ENCODE measurements at regions not wholly inside any gene's neighbourhood (a gene's known extent, or its start where the extent isn't known, plus 50 kb on each side); places are given as distances from the start of the nearest gene placed in this dataset.

DNA sequence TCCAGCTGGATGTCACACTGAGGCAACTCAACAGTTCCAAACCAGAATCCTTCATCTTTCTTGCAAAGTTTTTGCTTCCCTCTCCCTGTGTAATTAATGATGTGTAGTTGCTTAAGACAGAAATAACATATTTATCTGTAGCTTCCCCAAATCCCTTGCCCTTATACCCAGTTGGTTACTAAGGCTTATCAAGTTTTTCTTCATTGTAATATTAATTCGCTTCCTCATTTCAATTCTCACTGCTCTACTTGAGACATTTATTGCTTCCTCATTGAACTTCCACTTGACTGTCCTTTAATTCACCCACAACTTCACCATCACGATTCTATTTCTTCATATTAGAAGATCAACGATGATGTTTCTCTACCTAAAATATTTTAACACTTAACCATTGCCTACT, 386.6 kb upstream of the CPEB2 start:
- no peak for DNase-seq (ENCODE audit: low spot score)

DNA sequence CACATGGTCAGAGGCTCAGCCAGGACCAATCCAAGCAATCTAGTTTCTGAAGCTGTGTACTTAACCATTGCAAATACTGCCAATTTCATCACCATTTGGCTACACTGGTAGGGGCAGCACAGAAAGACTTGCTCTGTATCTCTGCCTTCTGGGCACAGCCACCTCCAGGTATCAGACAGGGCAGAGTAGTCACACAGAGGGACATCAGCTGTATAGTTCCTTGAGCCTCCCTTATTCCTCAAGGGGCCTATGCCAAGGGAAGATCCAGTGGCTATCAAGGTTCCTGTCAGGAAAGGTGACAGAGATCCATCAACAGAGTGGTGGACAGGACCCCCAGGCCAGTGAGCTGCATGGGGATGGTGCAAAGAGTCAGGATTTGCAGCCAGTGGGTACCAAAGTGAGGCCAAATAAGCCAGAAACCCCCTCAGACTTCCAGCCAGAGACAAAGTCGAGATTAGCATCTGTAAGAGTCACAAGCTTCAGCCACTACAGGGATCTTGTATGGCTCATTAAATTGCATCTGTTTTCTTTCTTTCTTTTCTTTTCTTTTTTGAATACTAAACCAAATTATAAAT, 381.6 kb upstream of the CPEB2 start:
- no peak for DNase-seq (ENCODE audit: low spot score)

DNA sequence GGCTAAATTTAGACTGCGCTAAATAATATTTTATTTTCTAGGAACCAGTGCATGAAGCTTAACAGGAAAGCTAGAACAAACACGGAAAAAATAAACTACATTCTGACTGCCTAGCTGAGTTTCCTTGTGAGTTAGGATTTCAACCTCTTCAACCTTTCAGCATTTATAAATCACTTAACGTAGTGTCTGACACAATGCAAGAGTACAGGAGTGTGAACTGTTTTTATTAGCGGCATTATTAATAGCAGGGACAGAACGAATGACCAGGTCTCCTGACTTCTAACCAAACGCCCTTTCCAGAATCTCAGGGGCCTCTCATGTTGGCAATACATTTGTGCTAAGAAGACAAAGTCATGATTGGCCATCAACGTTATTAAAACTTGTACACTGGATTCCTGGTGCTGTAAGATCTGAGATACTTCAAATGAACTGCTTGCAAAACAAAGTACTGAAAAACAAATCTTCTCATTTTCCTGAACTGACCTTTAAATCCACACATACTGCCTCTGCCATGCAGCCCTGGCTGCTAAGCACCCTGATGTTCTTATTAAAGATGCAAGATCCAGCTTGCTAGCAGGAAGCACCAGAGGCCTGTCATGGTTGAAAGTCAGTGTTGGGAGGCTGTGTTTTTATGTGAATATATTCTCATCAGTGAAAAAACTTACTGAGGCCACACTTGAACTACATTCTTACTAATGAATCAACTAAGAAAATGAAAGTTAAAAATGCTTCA, 380.4 kb upstream of the CPEB2 start:
- no peak for DNase-seq (ENCODE audit: low spot score)

DNA sequence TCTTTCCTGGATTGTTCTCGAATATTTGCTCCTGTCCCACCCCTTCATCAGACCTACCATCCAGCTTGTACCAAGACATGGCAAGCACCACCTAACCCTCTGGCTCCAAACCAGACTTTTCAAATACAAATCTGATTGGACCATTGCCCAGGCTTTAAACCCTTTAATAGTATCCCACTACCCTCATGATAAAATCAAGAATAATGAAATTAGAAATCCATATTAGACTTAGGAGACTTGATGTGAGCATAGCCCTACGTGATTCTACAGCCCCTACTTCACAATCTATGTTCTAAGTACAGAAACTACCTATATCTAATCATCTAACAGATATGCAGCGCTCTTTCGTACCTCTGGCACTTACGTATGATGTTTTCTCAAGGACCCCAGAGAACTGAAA, 375.2 kb upstream of the CPEB2 start:
- no peak for DNase-seq (ENCODE audit: low spot score)

DNA sequence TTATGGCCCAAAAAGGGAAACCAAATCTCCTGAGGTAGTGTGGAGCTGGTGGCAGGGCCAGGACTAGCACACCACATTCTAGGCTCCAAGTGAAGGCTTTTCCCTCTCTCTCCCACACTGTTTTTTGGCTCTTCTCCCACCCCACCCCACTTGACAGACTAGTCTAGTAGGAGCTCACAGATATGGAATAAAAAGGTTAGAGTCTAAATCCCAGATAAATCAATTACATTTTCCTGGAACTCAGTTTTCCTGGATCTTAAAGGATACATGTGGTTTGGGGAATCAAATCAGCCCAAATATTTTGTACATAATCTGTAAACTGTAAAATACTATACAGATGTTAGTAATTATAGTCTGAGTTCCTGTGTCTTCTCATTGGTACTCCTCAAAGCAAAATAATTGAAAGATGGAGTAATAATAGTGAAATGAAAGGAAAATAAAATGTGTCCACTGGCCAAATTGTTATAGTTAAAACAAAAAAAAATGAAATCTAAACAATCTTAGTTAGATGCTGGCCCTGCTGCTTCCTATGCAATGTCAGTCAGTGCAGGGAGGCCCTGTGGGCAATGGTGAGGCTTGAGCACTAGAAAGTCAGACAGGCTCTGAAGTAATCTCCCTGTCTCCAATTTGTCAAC, 370.4 kb upstream of the CPEB2 start:
- no peak for DNase-seq (ENCODE audit: low spot score)

DNA sequence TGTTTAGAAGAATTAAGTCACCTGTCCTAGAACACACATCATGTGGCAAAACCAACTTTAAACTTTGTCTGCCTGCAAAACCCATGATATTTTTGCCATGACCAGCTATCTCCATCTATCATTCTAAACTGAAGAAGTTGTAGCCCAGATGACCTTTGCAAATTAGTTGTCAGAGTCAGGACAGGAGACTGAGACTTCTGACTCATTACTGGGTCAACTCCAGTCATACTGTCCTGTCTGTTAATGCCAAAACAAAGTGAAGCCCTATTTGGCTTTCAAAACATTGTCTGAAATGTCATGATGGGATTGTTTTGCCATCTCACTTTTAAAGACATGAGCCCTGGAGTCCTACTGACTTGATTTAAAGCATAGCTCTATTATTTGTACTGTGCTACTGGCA, 365.7 kb upstream of the CPEB2 start:
- no peak for DNase-seq (ENCODE audit: low spot score)

DNA sequence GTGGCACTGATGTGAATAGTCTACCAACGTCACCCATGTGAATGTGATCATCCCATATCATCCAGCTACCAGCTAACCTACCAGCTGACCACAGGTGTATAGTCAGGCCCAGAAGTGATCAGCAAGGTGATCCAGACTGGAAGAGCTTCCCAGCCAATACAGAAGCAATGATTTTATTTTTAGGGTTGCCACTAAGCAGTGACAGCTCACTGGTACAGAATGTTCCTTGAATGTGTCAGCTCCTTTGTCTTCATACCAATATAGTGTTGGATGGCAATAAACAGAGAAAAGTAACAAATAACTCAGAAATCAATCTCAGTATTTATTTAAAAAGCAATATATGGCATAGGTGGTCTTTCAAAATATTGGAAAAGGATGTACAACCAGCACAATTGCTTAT, 361.8 kb upstream of the CPEB2 start:
- no peak for DNase-seq (ENCODE audit: low spot score)

DNA sequence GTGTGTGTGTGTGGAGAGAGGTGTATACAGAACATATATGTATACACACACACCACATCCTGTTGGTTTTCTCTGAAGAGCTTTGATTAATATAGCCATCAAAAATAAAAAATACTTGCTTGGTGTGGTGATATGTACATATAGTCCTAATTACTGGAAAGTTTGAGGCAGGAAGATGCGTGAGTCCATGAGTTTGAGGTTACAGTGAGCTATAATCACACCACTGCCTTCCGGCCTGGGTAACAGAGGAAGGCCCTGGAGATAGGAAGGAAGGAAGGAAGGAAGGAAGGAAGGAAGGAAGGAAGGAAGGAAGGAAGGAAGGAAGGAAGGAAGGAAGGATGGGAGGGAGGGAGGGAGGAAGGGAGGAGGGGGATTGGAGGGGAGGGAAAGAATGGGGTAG, 360.4 kb upstream of the CPEB2 start:
- no peak for DNase-seq (ENCODE audit: low spot score)

DNA sequence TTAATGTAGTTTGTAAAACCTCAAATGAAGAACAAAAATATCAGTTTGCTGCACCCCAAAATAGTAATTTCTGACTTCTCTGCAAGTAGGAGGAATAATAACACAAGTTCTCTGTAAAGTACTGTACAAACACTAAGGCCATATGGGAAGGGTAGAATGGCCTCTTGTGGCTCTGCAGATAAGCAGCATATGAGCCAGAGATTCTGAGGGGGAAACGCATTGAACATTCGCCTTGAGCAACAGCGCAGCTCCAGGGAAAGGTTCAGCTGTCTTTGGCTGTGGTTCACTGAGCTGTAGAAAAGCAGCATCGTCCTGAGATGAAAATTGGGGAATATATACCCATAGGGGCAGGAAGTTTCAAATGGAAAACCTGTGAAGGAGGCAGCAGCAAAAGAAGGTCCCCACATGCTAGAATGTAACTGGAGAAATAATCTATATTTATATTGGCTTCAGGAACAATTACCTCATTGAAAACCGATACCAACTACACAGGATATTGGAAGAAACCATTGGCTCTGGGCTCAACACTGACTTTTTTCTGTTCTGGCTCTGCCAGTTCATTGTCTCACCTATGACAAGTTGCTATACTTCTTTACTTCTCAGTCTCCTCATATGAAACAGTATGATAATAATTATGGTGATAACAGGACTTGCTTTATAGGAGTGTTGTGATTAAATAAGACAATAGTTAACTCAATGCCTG, 357.6 kb upstream of the CPEB2 start:
- no peak for DNase-seq (ENCODE audit: low spot score)

DNA sequence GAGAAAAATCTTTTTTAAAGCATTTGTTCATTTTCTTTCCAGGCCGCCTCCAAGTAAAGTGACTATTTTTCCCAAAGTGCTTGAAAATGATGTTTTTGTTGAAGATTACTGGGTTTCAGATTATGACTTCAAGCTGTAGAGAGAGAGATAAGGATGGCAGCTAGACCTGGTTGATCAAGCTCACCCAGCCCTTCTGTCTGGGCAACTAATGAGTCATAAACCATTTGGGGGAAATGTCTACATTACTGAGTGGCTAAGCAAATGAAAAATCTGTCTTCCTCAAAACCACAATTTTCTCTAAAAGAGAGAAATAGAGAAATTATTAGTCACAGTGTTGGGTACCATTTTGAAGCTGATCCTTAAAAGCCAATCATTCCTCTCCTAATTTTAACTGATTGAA, 355.4 kb upstream of the CPEB2 start:
- DNase-seq (ENCODE audit: low spot score): no peak

DNA sequence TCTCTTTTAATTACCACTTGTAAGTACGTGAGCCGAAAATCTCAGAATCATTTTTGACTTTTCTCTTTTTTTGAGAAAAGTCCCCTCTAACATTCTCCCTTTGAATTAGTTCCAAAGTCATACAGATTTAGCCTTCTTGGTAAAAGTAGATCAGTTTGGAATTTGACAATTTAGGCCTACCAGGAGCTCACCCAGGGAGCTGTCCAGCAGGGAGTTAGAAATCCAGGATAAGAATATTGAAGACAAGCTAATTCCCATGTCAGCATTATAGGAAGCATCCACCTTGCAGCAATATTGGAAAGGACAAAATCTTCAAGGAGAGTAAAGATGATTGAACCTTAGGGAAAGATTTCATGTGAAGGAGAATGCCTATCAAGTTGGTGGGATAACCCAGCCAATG, 352.2 kb upstream of the CPEB2 start:
- no peak for DNase-seq (ENCODE audit: low spot score)

DNA sequence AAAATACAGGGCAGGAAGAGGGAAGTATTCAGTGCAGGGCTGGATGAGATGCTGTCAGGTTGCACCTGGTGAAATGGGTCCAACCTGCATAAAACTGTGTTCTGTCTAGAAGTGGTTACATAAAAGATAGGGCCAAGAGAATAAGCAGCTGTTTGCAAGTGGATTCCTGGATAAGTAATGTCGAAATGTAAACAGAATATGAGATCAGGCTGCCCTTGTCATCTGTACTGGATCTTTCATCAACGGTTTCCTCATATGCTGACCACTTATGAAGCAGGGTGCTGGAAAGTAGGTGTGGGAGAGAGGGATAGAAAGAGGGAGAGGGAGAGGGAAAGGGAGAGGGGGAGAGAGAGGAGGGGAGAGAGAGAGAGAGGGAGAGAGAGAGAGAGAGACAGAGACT, 349.8 kb upstream of the CPEB2 start:
- no peak for DNase-seq (ENCODE audit: low spot score)

DNA sequence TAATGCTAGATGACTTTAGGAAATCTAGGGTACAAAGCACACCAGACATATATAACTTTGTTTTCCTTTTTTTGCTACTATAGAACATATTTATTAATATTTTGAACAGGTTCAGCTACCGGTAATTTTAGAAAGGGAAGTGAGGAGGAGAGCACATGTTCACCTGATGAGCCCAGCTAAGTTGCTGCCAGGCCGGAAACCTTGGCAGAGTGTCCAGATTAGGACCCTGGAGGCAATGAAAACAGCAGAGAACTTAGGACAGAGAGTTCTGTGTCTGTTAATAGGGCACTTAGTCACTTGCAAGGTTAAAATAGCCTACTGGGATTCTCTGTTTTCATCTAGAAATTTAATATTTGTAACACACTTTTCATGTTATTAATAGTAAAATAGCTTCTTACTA, 348.9 kb upstream of the CPEB2 start:
- DNase-seq (ENCODE audit: low spot score): no peak

DNA sequence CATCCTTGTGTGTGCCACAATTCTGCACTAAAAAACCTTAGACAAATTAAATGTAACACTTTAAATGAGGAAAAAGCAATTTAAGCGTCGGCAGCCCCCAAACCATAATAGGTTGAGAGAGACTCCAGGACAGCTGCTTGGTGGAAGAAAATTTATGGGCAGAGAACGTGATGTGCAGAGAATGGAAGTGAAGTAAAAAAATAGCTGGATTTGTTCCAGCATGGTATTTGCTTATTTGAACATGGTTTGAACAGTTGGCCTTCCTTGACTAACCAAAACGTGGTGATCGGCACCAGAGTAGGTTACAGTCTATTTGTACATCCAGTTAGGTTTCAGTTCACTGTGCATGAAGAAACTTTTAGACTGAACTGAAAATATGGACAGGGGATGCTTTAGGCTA, 343.0 kb upstream of the CPEB2 start:
- no peak for DNase-seq (ENCODE audit: low spot score)

DNA sequence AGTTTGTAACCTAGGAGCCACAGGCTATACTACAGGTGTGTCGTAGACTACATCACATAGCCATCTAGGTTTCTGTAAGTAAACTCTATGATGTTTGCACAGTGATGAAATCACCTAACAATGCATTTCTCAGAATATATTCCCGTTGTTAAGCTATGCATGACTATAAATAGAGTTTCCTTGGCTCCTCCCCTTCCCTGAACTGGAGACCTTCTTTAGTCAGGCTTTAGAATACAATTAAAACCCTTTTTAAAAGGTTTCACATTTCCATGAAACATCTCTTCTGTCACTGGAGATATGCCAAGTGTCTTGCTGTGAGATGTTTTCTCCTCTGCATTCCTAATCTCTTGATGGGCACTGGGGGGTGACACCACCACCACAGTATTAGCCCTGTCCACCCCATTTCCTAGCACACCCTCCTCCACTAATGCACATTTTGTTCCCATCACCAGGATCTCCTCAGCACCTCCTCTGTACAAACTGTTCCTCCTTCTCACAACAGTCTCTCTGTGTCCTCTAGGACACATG, 334.6 kb upstream of the CPEB2 start:
- DNase-seq (ENCODE audit: low spot score): peak; percentile 5

DNA sequence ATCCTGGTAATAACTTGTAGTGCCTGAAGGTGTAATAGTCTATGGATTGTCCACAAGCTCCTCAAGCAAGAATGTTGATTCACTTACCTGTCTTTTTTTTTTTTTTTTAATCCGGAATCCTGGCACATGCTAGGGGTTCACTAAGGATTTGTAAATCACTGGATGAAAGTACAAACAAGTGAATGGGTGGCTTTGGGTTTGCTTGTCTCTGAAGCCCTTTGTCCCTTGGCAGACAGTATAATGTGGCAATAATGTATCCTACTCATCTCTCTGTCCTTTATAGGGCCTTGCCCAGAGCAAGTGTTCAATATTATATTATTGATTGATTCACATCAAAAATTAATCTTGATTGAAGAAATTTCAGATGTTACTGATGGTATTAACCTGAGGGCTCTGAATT, 334.0 kb upstream of the CPEB2 start:
- no peak for DNase-seq (ENCODE audit: low spot score)

DNA sequence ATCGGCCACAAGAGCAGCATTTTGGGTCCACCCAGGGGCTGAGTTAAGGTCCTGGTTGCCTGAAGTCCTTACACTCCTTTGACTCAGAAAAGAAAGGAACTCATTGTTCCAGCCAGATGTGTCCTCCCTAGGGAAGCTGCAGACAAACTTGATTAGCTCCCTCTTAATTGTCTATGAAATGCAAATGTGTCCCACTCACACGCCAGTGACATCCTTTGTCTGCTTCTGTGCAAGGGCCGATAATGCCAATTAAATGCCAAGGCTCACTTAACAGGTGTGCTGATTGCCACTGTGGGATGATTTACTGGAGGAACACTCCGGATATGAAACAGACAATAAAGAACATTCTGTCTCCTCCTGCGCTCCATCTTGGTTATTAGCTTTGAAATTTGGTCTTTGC, 332.9 kb upstream of the CPEB2 start:
- DNase-seq (ENCODE audit: low spot score): no peak

DNA sequence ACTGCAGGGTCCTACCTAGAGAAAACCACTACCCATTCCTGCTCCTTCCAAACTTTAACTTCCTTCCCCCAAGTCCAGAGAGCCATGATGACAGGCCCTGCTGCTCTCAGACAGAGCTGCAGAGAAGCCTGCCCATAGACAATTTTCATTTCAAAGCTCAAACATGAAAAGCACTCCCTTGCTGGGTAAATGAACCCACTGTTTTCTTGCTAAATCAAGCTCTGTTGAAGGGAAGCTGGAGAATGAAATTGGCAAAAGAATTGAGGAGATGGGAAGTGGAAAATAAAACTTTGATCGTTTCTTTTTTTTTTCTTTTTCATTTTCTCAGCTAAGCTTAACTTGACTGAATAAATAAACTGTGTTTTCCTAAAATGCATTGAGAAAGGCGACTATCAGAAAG, 331.1 kb upstream of the CPEB2 start:
- no peak for DNase-seq (ENCODE audit: low spot score)

DNA sequence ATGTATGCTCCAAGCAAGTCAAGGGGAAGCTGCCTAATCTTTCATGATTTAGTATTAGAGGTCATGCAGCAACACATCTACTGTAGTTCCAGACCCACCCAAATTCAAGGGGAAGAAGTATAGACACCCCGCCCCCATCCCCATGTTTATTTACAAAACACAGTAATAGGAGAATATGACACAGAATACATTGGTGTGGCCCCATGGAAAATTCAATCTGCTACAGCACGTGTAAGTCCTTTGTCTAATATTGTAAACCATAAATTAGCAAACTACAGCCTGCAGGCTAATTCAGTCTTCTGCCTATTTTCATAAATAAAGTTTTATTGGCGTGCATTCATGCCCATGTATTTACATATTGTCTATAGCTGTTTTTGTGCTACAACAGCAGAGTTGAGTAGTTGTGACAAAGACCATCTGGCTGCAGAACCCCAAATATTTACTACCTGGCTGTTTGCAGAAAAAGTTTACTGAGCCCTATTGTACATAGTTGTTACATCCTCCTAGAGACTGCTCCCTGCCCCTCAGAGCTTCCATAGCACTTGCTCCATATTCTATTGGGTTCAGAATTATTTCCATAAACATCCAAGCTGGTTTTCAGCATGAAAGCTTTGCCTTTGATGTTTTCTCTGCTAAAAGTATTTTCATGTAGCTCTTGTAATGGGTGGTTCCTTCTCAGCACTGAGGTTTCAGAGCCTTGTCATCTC, 326.8 kb upstream of the CPEB2 start:
- DNase-seq (ENCODE audit: low spot score): no peak

DNA sequence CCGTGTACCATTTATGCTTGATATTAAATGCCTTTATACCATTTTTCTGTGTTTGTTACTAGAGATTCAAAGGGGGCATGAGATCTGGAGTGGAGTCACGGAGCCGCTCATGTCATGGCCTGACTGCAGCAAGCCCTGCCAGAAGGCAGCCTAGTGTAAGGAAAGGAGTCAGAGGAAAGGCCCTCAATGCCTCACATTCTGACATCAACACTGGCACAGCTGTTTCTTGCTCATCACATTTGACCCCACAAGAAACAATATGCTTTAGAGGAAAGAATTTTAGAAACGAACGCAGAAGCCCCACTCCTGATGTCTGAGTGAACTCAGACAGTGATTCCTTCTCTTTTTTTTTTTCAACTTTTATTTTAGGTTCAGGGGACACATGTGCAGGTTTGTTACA, 322.4 kb upstream of the CPEB2 start:
- DNase-seq (ENCODE audit: low spot score): no peak

DNA sequence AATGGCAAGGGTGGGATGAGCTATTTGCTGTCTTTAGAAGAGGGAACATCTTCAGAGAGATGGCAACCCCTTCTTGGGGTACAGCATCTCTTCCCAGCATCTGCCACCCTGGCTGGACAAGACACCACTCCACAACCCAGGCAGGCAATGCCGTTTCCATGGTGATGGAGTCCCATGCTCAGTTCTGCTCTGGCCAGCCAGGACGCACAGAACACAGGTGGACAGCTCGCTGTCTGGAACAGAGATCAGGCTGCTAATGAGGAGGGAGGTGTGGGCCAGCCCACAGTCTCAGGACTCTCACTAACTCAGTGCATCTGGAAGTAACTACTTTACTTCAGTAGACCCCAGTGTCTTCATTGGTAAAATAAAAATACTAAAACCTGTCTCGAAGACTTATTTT, 321.0 kb upstream of the CPEB2 start:
- DNase-seq (ENCODE audit: low spot score): no peak

DNA sequence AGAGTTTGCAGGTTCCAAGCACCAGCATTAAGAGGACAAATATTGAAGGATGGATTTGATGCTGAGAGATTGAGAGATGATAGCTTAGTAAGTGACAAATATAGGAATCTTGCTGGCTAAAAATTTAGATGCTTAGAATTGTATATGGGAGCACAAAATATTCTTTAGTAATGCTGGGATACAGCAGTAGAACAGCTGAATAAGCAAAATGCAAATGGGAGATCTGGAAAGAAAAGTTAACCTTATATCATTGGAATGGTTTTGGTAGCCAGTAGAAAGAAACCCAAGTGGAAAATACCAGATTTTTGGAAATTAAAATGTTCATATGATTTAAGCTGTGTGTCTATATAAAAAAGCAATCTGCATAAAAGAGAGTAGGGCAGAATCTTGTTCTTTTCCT, 308.6 kb upstream of the CPEB2 start:
- DNase-seq (ENCODE audit: low spot score): no peak
